Stimulated activated CD4-positive, alpha-beta T cell treated with anti-CD3 and anti-CD28 coated beads, Interleukin-4, amount 100 ng/mL, for 1 hour (primary cell): ENCODE measurements at regions not wholly inside any gene's neighbourhood (a gene's known extent, or its start where the extent isn't known, plus 50 kb on each side); places are given as distances from the start of the nearest gene placed in this dataset.
"Not testable (repeated sequence)": the region's sequence is repeated elsewhere in the genome, so short reads cannot be mapped to it uniquely, and the experiment has no call there.

ENCODE experiments used
- DNase-seq: peaks from one replicate; pipeline ENCODE4 v3.0.0-alpha.2; 2020

GRCh38 chr5:166625210-166625865 lies 1666.1 kb upstream of the WWC1 start:
- no peak for DNase-seq

DNA sequence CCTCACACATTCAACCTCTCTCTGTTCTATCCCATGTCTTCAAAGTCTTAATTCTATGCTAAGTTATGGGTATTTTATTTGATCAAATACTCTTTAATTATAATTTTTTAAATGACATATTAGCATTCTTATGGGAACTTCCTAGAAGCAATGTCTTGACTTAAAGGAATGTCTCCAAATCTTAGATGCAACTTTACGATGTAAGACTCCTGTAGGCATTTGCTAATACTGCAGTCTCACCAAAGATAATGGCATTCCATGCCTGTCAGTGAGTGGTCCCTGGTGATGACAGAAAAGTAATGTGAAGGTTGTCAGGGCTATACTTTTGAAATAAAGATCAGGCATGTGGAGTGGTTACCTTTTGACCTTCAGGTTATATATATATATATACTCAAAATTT lies 1654.2 kb upstream of the WWC1 start:
- no peak for DNase-seq

DNA sequence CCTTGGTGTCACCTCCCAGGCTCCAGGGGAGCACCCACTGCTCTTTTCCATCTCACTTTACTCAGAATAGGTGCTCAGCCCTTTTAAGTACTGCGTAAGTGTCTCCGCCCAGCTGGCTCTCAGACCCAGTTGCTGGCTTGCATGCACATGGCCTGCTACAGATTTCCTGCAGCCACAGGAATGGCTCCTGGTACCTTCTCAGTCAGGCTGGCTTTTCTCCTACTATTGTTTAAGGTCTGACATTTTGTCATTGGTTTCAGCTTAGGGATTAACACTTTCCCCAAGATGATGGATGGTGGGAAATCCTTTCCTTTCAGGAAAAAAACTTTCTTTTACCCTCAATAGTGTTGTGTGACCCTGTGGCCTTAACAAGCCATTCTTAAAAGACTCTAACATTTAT lies 1652.3 kb upstream of the WWC1 start:
- no peak for DNase-seq

DNA sequence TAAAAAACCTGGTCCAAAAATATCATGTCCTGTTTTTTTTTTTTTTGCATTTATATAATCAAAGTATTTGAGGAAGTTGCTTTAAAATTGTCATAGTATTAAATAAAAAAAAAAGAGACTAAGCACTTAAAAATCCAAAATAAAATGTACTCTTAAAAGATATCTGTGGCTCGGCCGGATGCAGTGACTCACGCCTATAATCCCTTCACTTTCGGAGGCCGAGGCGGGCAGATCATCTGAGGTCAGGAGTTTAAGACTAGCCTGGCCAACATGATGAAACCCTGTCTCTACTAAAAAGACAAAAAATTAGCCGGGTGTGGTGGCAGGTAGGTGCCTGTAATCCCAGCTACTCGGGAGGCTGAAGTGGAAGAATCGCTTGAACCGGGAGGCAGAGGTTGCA lies 1651.3 kb upstream of the WWC1 start:
- not testable (repeated sequence) for DNase-seq

GRCh38 chr5:166648736-166649135 lies 1642.7 kb upstream of the WWC1 start:
- no peak for DNase-seq

DNA sequence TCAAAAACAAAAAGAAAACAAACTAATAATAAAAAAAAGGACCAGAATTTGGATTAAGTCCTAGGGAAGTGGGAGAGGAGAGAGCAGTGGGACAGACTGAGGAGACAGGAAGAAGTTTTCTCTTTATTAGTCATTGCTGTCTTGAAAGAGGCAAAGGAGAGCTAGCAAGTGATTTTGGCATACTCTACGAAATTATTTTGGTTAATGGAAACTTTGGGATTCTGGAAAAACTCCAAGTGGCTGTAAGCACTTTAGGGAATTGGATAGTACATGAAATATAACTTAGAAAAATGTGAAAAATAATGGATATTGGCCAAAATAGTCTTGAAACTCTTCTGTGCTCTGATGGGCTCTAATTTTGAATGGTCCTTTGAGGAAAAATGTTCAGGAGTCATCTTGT lies 1641.8 kb upstream of the WWC1 start:
- no peak for DNase-seq

DNA sequence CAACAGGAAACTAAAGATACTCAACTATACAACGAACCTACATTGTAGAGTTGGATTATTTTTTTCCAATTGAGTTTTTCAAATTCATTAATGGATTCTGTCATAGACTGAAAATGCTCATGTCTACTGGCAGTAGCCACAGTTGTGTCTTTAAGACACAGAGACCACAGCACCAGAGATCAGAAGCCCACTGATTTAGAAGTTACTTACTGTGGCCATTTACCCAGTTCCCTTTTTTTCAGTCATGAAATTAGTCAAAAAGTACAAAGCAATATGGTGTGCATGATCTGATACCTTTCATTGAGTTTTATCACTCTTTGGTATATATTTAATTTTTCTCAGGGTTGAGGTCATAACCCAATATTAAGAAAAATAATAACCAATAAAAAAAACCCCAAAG lies 1640.2 kb upstream of the WWC1 start:
- no peak for DNase-seq

DNA sequence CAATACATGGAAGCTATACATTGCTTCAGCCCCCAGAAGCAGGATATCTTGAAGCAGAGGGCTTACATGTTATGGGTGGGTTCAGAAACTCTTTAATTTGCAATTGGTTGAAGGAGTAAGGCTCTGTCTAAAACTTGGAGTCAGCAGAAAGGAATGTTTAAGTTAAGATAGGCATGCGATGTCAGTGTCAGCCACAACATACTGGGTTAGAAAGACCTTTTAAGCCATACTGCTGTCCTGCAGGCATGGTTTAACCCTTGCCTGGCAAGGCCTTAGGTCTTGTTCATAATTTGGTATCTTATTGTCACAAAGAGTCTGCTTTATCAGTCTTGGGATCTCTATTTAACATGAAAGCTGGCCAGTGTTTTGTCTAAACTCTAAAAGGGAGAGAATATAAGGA lies 1619.6 kb upstream of the WWC1 start:
- no peak for DNase-seq

DNA sequence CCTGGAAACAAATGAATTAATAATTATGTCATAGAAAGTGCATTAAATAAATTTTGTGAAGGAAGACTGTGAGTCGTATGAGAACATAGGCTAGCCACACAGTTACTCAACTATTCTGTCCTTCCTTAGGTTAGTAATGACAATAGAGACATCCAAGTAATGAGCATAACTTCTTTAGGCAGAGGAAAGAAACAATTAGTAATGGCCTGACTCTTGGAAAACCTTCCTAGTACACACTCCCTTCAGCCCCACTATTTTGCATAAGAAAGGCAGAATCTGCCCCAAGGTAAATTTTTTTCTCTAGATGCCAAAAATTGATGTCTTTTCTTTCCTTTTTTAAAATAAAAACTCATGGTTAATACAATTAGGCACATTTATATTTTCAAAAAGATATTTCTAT lies 1619.0 kb upstream of the WWC1 start:
- DNase-seq, result no peak

- no peak for DNase-seq
Observed at GRCh38 chr5:166677891-166678290, 1613.6 kb upstream of the WWC1 start.

DNA sequence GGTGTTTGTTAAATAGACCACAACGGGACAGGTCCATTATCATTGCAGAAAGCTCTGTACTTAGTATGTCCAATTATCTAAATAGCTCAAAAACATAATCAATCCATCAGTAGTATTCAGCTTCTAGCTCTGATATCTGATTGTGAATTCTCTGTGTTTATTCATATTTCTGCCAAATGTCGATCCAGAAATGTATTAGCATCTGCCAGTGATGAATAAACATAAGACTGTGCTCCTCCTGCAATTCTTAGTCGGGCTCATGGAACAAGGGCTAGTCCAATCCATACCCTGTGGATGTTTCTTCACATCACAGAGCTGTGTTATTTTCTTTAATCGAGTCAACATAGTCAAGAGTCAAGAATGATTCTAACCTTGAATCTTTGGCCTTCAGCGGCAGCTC lies 1612.1 kb upstream of the WWC1 start:
- DNase-seq, result no peak

DNA sequence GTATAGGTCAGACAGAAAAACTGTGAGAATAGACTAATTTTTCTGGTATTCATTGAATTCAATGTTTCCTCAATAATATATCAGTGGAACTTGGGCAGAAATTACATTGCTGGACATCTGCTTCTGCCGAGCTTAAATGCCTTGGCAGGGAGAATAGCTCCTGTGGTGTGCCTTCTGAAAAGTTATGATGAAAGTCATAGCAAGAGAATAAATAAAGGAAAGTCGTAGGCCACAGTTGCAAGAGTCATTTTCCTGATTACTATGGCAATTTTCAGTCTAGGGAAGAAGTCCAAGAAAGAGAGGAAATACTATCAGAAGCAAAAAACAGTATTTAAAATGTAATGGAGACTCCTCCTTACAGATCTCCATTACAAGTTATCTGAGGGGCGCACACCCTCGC lies 1596.1 kb upstream of the WWC1 start:
- no peak for DNase-seq

GRCh38 chr5:166708291-166708690 lies 1583.2 kb upstream of the WWC1 start:
- no peak for DNase-seq

DNA sequence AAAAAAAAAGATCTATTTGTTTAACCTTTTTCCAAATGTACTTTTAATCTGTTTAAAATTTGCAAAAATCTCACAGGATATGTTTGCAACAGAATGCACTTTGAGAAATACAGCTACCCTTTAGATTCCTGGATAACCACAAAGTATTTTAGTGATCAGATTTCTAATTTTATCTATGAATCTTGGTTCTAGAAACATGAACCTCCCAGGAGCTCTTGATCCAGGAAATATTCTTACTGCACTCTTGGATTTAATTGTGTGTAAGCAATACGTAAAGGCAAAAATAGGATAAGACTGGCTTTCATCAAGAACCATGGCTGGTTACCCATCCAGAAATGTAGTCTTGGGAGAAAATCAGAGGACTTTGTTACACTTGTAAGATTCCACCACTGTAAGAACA lies 1581.8 kb upstream of the WWC1 start:
- DNase-seq, result no peak

DNA sequence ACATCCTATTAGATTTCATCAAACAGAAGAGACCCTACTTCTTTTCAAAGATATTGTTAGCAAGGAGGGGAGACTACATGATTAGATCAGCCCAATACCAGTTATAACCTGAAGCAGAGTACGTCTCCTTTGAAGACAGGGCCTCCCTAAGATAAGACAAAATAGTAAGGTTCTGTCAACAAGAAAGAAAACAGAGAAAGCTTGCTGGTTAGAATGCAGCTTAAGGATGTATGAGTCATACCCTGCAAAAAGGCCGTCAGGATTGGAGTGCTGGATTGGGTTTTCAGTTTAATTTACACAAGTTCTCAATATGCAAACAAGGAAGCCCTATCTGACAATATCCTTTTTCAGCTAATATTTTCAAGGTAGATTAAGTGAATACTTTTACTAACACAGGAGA lies 1581.2 kb upstream of the WWC1 start:
- DNase-seq, result no peak

GRCh38 chr5:166712447-166713185 lies 1578.8 kb upstream of the WWC1 start:
- DNase-seq, result no peak

DNA sequence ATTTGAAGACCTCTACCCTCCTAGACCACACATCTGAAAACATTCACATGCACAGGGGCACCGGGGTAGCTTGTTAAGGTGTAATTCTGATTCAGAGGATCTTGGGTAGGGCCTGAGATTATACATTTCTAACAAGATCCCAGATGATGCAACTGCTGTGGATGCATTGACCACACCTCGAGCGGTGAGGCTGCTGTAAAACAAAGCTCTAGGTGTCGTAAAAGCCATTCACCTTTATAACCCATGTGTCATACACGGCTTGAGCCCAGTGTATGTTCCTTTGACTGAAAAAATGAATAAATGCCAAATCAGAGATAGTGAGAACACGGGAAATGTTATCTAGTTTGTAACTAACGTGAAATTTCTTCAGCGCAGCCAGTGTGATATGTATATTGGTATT lies 1578.2 kb upstream of the WWC1 start:
- no peak for DNase-seq

DNA sequence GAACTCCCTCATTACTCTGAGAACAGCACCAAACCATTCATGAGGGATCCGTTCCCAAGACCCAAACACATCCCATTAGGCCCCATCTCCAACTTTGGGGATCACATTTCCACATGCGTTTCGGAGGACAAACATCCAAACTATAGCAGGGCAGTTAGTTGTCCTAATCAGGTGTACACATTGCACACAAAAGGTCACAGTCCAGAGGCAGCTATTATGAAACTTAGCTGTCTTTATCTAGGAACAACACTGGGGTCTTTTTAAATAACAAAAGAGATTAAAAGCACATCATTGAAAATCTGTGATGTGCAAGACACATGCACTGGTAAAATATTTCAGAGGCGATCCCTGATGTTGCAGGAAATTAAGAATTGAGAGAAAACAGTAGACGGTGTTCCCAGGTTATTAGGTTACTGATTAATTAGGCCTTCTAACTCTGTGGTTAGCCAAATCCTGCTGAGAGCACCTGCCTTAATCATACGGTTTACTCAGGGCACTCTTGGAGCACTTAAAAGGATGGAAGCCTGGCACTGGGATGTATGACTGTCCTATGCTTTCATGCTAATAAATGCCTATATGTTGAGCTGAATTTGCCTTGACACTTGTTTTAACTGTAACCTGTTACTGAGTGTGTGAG lies 1574.5 kb upstream of the WWC1 start:
- no peak for DNase-seq

- DNase-seq, result no peak
Observed at GRCh38 chr5:166719991-166720390, 1571.5 kb upstream of the WWC1 start.

DNA sequence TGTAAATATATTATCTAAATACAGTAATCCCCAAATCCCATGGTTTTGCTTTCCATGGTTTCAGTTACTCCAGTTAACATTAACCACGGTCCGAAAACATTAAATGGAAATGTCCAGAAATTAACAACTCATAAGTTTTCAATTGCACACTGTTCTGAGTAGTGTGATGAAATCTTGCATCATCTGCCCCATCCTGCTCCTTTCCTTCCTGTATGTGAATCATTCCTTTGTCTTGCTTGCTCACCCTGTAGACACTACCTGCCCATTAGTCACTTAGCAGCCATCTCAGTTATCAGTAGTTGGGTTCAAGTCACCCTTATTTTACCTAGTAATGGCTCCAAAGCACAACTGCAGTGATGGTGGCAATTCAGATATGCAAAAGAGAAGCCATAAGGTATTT lies 1568.5 kb upstream of the WWC1 start:
- no peak for DNase-seq

- no peak for DNase-seq
Observed at GRCh38 chr5:166724284-166724683, 1567.2 kb upstream of the WWC1 start.

GRCh38 chr5:166725593-166725992 lies 1565.9 kb upstream of the WWC1 start:
- DNase-seq, result no peak

DNA sequence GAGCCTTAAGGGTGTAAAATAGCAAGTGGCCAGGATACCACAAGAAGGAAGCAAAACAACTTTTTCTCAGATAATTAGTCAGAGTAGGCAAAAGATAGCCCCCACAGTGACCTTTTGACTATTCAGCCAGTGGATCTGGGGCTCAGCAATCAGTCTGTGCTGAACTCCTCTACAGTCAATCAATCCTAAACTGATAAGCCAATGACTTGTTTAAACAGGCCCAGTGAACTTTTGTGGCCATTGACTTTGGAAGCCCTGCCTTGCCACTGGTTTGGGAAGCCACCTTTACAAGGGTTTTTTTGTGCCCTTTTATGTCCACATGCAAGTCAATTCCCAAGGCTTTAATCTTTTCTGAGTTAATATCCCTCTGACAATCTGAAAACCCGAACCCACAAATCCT lies 1565.0 kb upstream of the WWC1 start:
- no peak for DNase-seq

GRCh38 chr5:166742951-166743350 lies 1548.5 kb upstream of the WWC1 start:
- not testable (repeated sequence) for DNase-seq

DNA sequence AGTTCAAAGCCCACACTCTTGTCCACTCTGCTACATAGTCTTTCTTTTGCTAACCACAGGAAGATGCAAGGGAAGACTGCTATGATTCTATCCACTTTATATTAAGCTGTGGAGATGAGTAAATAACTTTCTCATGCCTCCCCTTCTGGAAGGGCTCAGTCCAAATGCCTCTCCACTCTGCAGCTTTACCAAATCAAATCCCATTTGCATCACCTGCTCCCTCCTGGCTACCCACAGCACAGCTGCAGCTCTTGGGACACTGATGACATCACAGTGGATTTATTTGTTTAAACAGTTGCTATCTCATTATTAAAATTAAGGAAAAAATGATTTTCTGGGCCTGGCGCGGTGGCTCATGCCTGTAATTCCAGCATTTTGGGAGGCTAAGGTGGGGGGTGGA lies 1544.9 kb upstream of the WWC1 start:
- DNase-seq, result no peak
